ENCODE measurements at regions not wholly inside any gene's neighbourhood (a gene's known extent, or its start where the extent isn't known, plus 50 kb on each side); places are given as distances from the start of the nearest gene placed in this dataset.

- Histone ChIP-seq H3K56ac (replicated peaks; ENCODE audit: insufficient read length, low read depth, low read length) (no peak overlapping the region), H4K91ac (replicated peaks; ENCODE audit: insufficient read length, low read length) (no peak overlapping the region), H3K23ac (ENCODE audit: insufficient read length) (no peak overlapping the region), H3K27me3 (replicated peaks in 1 of 4; ENCODE audit: control insufficient read depth in 3 of 4, extremely low read depth in 1 of 4, insufficient read depth in 3 of 4, low read length in 3 of 4) (no peaks in the 10 kb centered on the region), H3K4ac (replicated peaks; ENCODE audit: insufficient read length, low read depth, low read length) (no peak overlapping the region), H4K8ac (ENCODE audit: extremely low read depth, insufficient read depth, low read length) (no peak overlapping the region), H3K4me1 (replicated peaks in 1 of 4; ENCODE audit: control insufficient read depth in 3 of 4, insufficient read depth in 4 of 4, low read length in 3 of 4) (peaks cover 2 to 10% (median 7%) of the 10 kb centered on the region in 4 experiments; a peak in 5 of 7 replicates), H2BK120ac (replicated peaks; ENCODE audit: low read depth, low read length) (no peak overlapping the region), H3K27ac (ENCODE audit: low read depth, low read length) (no peak overlapping the region), H2BK15ac (ENCODE audit: low read length) (0 out of 2 replicates have a peak overlapping the region, but pooled peaks have one; percentile 66), H3K79me2 (ENCODE audit: control insufficient read depth in 1 of 2, insufficient read depth in 2 of 2, low read length in 2 of 2) (no peaks in the 10 kb centered on the region), H3K9ac (replicated peaks in 1 of 4; ENCODE audit: extremely low read depth in 1 of 4, low read depth in 3 of 4, low read length in 3 of 4) (no peak overlapping the region), H2BK5ac (ENCODE audit: low read depth, low read length) (no peak overlapping the region), H2AFZ (ENCODE audit: low read length) (no peak overlapping the region), H3K36me3 (ENCODE audit: control insufficient read depth in 2 of 4, insufficient read depth in 4 of 4, low read length in 3 of 4) (no peaks in the 10 kb centered on the region), H3K4me3 (ENCODE audit: extremely low read depth in 1 of 4, insufficient read depth in 2 of 4, low read depth in 3 of 4, low read length in 4 of 4) (no peak overlapping the region), H4K20me1 (replicated peaks in 1 of 2; ENCODE audit: control insufficient read depth in 1 of 2, insufficient read depth in 2 of 2, low read length in 2 of 2) (no peaks in the 10 kb centered on the region), H3K23me2 (ENCODE audit: low read depth, low read length) (no peaks in the 10 kb centered on the region), H3K9me3 (ENCODE audit: insufficient read depth in 2 of 2, low read depth in 1 of 2, low read length in 1 of 2) (no peaks in the 10 kb centered on the region), H3K79me1 (ENCODE audit: low read depth, low read length) (no peaks in the 10 kb centered on the region), H3K14ac (ENCODE audit: insufficient read length) (no peak overlapping the region), H2AK5ac (ENCODE audit: low read depth, low read length) (no peak overlapping the region), H2BK12ac (ENCODE audit: low read depth, low read length) (no peak overlapping the region), H3K18ac (ENCODE audit: extremely low read depth, low read length) (no peak overlapping the region; the same call in 1 of the 2 replicates), H4K5ac (ENCODE audit: insufficient read length, low read depth, low read length) (no peak overlapping the region), H3K4me2 (ENCODE audit: insufficient read depth in 1 of 2, low read depth in 2 of 2, low read length in 2 of 2) (0 out of 4 replicates have a peak overlapping the region, but pooled peaks of 1 of the 2 experiments have one; percentile 6), H2BK20ac (ENCODE audit: low read length) (no peak overlapping the region)
- peak in 1 of 2 experiments; percentile 49 for DNase-seq (ENCODE audit: low read depth in 1 of 2, low spot score in 2 of 2)
- ChIA-PET CTCF (ENCODE audit: partially characterized antibody) (interaction anchor here (0.6 to 1.4 kb wide), 3 partner anchors 27 to 462 kb away, joined by 3 to 4 read pairs (median 4); no protein-coding TSS in a partner anchor), POLR2A (ENCODE audit: partially characterized antibody) (no interaction called here)
- WGBS, 2 experiments (ENCODE audit: extremely low coverage in 1 of 2, insufficient coverage in 1 of 2, insufficient read length in 1 of 2, insufficient replicate concordance in 2 of 2, low coverage in 1 of 2, low lambda C conversion rate in 2 of 2, missing lambda C conversion rate in 1 of 2), result 77% methylated on average over 10 of the region's 10 CpGs; no CpG with 5 or more reads in 1 of the 2 experiments
- no peak for FAIRE-seq
- no peak for TF ChIP-seq CHD2 (IDR thresholded peaks at IDR 0.05; ENCODE audit: low read length)
- no peak for TF ChIP-seq KDM4A (IDR thresholded peaks at IDR 0.05; ENCODE audit: low read depth, low read length, severe bottlenecking)
- TF ChIP-seq CBX8 (IDR thresholded peaks at IDR 0.05; ENCODE audit: borderline replicate concordance, low read depth, low read length), result no peak
- TF ChIP-seq SAP30 (IDR thresholded peaks at IDR 0.05; ENCODE audit: insufficient read depth, insufficient replicate concordance, low read length), result no peak
- TF ChIP-seq FOSL1 (IDR thresholded peaks at IDR 0.05; ENCODE audit: insufficient read depth, low read depth, low read length), result no peak
- TF ChIP-seq SP2 (IDR thresholded peaks at IDR 0.05; ENCODE audit: low read length), result no peak
- no peak for TF ChIP-seq GTF2F1 (IDR thresholded peaks at IDR 0.05; ENCODE audit: borderline replicate concordance, low read depth, low read length)
- TF ChIP-seq TBP (IDR thresholded peaks at IDR 0.05; ENCODE audit: low read depth, low read length), result no peak
- TF ChIP-seq JUND (IDR thresholded peaks at IDR 0.05; ENCODE audit: low read length), result no peak
Observed at GRCh38 chr16:73145166-73145880, 97.4 kb upstream of the ZFHX3 start.

Measured in H1 (cell line).